ENCODE measurements at regions not wholly inside any gene's neighbourhood (a gene's known extent, or its start where the extent isn't known, plus 50 kb on each side); places are given as distances from the start of the nearest gene placed in this dataset.
"Not testable (repeated sequence)": the region's sequence is repeated elsewhere in the genome, so short reads cannot be mapped to it uniquely, and the experiment has no call there.

- peaks cover 16% of the 10 kb centered on the region for H3K27me3 Mint-ChIP-seq (ENCODE audit: low read depth, poor library complexity)
- no peaks in the 10 kb centered on the region for H3K36me3 Mint-ChIP-seq (ENCODE audit: low read depth)
- H3K4me1 Mint-ChIP-seq, result peaks cover 40% of the 10 kb centered on the region
- no peaks in the 10 kb centered on the region for H3K9me3 Mint-ChIP-seq
- no peak for TF ChIP-seq CTCF (IDR thresholded peaks at IDR 0.05)
- H3K4me3 Mint-ChIP-seq, result no peak overlapping the region
- no peak for DNase-seq
- H3K27ac Mint-ChIP-seq, result no peak overlapping the region
These were observed 151.2 kb upstream of the PTPN1 start for GRCh38 chr20:50358971-50359370.

GRCh38 chr20:50359607-50360217 lies 150.5 kb upstream of the PTPN1 start:
- Mint-ChIP-seq H3K4me3 (no peak overlapping the region), H3K4me1 (peaks cover 42% of the 10 kb centered on the region), H3K27me3 (ENCODE audit: low read depth, poor library complexity) (peaks cover 19% of the 10 kb centered on the region), H3K36me3 (ENCODE audit: low read depth) (no peaks in the 10 kb centered on the region), H3K9me3 (no peaks in the 10 kb centered on the region), H3K27ac (peak overlapping the region; percentile 1)
- no peak for TF ChIP-seq CTCF (IDR thresholded peaks at IDR 0.05)
- DNase-seq, result no peak

- Mint-ChIP-seq H3K27me3 (ENCODE audit: low read depth, poor library complexity) (peaks cover 19% of the 10 kb centered on the region), H3K4me1 (peaks cover 36% of the 10 kb centered on the region), H3K4me3 (no peak overlapping the region), H3K36me3 (ENCODE audit: low read depth) (no peaks in the 10 kb centered on the region), H3K9me3 (no peaks in the 10 kb centered on the region), H3K27ac (no peak overlapping the region)
- no peak for DNase-seq
- TF ChIP-seq CTCF (IDR thresholded peaks at IDR 0.05), result no peak
These were observed 149.9 kb upstream of the PTPN1 start for GRCh38 chr20:50360218-50360672.

- no peak for TF ChIP-seq CTCF (IDR thresholded peaks at IDR 0.05)
- Mint-ChIP-seq H3K36me3 (ENCODE audit: low read depth) (no peaks in the 10 kb centered on the region), H3K27me3 (ENCODE audit: low read depth, poor library complexity) (peaks cover 17% of the 10 kb centered on the region), H3K9me3 (no peaks in the 10 kb centered on the region), H3K4me3 (no peak overlapping the region), H3K27ac (no peak overlapping the region), H3K4me1 (peaks cover 31% of the 10 kb centered on the region)
- DNase-seq, result no peak
These were observed 149.3 kb upstream of the PTPN1 start for GRCh38 chr20:50360921-50361320.

GRCh38 chr20:50362177-50362576 lies 148.0 kb upstream of the PTPN1 start:
- not testable (repeated sequence) for DNase-seq; H3K36me3 Mint-ChIP-seq (ENCODE audit: low read depth); H3K4me3 Mint-ChIP-seq; H3K27ac Mint-ChIP-seq; H3K9me3 Mint-ChIP-seq
- H3K27me3 Mint-ChIP-seq (ENCODE audit: low read depth, poor library complexity), result peaks cover 14% of the 10 kb centered on the region
- H3K4me1 Mint-ChIP-seq, result peaks cover 26% of the 10 kb centered on the region

GRCh38 chr20:50363027-50363426 lies 147.2 kb upstream of the PTPN1 start:
- no peak for DNase-seq
- no peak overlapping the region for H3K27ac Mint-ChIP-seq
- H3K36me3 Mint-ChIP-seq (ENCODE audit: low read depth), result no peaks in the 10 kb centered on the region
- peaks cover 12% of the 10 kb centered on the region for H3K27me3 Mint-ChIP-seq (ENCODE audit: low read depth, poor library complexity)
- TF ChIP-seq CTCF (IDR thresholded peaks at IDR 0.05), result no peak
- H3K4me3 Mint-ChIP-seq, result no peak overlapping the region
- peaks cover 26% of the 10 kb centered on the region for H3K4me1 Mint-ChIP-seq
- no peaks in the 10 kb centered on the region for H3K9me3 Mint-ChIP-seq
